PC-3 (cell line): ENCODE measurements at regions not wholly inside any gene's neighbourhood (a gene's known extent, or its start where the extent isn't known, plus 50 kb on each side); places are given as distances from the start of the nearest gene placed in this dataset.

Source experiments
- ATAC-seq: fragments of 200-7000 bp; cut with Tn5 transposase; 2 replicates; pipeline ENCODE4 v1.9.1; 2020; ENCODE audit warnings: mild to moderate bottlenecking, moderate library complexity
- BruUV-seq: library from RNA; stranded (reverse); fragments of 400-500 nt; replicated peaks from 2 replicates; lab custom pipeline; 2021; lab: Mats Ljungman, UMichigan
- CTCF ChIA-PET: fragments of 300-600 bp; sonication (Branson Sonifier 250); formaldehyde crosslinking; loops from one replicate; lab custom pipeline; 2022; ENCODE audit warnings: antibody characterized with exemption; lab: Charles Lee
- POLR2A ChIA-PET: fragments of 300-600 bp; sonication (Branson Sonifier 250); formaldehyde crosslinking; loops from one replicate; lab custom pipeline; 2022; ENCODE audit warnings: antibody characterized with exemption; ENCODE audit not compliant: unreplicated experiment; lab: Charles Lee
- DNase-seq: peaks from one replicate; pipeline ENCODE4 v3.0.0-alpha.2; 2015
- H2AFZ ChIP-seq: fragments of 300-600 bp; sonication (generic); 2 replicates; pipeline ENCODE4 v1.6.0; 2016; ENCODE audit warnings: antibody characterized with exemption, low read length
- H3F3A ChIP-seq: fragments of 300-600 bp; sonication (generic); one replicate; pipeline ENCODE4 v1.6.0; 2017; ENCODE audit warnings: antibody characterized with exemption, low read length, control low read depth, mild to moderate bottlenecking; ENCODE audit not compliant: unreplicated experiment
- H3K27ac ChIP-seq: fragments of 300-600 bp; sonication (generic); 2 replicates; pipeline ENCODE4 v1.5.1; 2016; ENCODE audit warnings: mild to moderate bottlenecking, low read length
- H3K27me3 ChIP-seq: fragments of 300-600 bp; sonication (generic); 2 replicates; pipeline ENCODE4 v1.6.1; 2016; ENCODE audit warnings: low read length, mixed read lengths
- H3K36me3 ChIP-seq: fragments of 300-600 bp; sonication (generic); 2 replicates; pipeline ENCODE4 v1.6.1; 2016; ENCODE audit warnings: low read depth, mixed run types, low read length, mixed read lengths
- H3K4me1 ChIP-seq: fragments of 300-600 bp; sonication (generic); 2 replicates; pipeline ENCODE4 v1.5.1; 2016; ENCODE audit warnings: low read length; ENCODE audit not compliant: insufficient read depth
- H3K4me2 ChIP-seq: fragments of 300-600 bp; sonication (generic); 2 replicates; pipeline ENCODE4 v1.6.0; 2016; ENCODE audit warnings: low read length
- H3K4me3 ChIP-seq: fragments of 300-600 bp; sonication (generic); 2 replicates; pipeline ENCODE4 v1.5.1; 2016; ENCODE audit warnings: mild to moderate bottlenecking, low read length, mixed read lengths
- H3K79me2 ChIP-seq: fragments of 300-600 bp; sonication (generic); 2 replicates; pipeline ENCODE4 v1.6.1; 2017; ENCODE audit warnings: low read length, mixed read lengths
- H3K9ac ChIP-seq: fragments of 300-600 bp; sonication (generic); 2 replicates; pipeline ENCODE4 v1.6.0; 2016; ENCODE audit warnings: mild to moderate bottlenecking, low read length
- H3K9me2 ChIP-seq: fragments of 300-600 bp; sonication (generic); replicated peaks from 2 replicates; pipeline ENCODE4 v1.6.1; 2016; ENCODE audit warnings: mixed run types, low read length, mixed read lengths
- H3K9me3 ChIP-seq: fragments of 300-600 bp; sonication (generic); 2 replicates; pipeline ENCODE4 v1.6.1; 2016; ENCODE audit warnings: low read length, mixed read lengths
- H4K20me1 ChIP-seq: fragments of 300-600 bp; sonication (generic); 2 replicates; pipeline ENCODE4 v1.6.1; 2016; ENCODE audit warnings: low read length, mixed read lengths
- CTCF ChIP-seq: fragments of 300-600 bp; sonication (generic); conservative IDR thresholded peaks from 2 replicates; pipeline ENCODE4 v1.5.1; 2017; ENCODE audit warnings: antibody characterized with exemption, low read depth, mild to moderate bottlenecking, low read length
- EZH2 ChIP-seq: fragments of 300-600 bp; sonication (generic); IDR thresholded peaks from one replicate; pipeline ENCODE4 v1.6.1; 2017; ENCODE audit warnings: antibody characterized with exemption, mild to moderate bottlenecking, low read length; ENCODE audit not compliant: unreplicated experiment
- EZH2phosphoT487 ChIP-seq: fragments of 300-600 bp; sonication (generic); IDR thresholded peaks from 2 replicates; pipeline ENCODE4 v1.6.1; 2018; ENCODE audit warnings: mild to moderate bottlenecking, antibody characterized with exemption, low read length, borderline replicate concordance
- intact Hi-C: fragments of 100-400 bp; cut with micrococcal nuclease; formaldehyde crosslinking; loops from 2 replicates; pipeline ENCODE4 v1.9.0; 2023

- H3K4me2 ChIP-seq, result no peak overlapping the region
- BruUV-seq, result no TSS peak
- no peak overlapping the region for H3K27ac ChIP-seq
- no peak overlapping the region for H2AFZ ChIP-seq
- H3K27me3 ChIP-seq, result no peaks in the 10 kb centered on the region
- ATAC-seq, result no peak
- H3K9ac ChIP-seq, result no peak overlapping the region
- TF ChIP-seq EZH2phosphoT487 (no peak), EZH2 (no peak), CTCF (no peak)
- no peaks in the 10 kb centered on the region for H4K20me1 ChIP-seq
- no peaks in the 10 kb centered on the region for H3K36me3 ChIP-seq
- POLR2A ChIA-PET, result no interaction called here
- H3K4me3 ChIP-seq, result no peak overlapping the region
- no peaks in the 10 kb centered on the region for H3K79me2 ChIP-seq
- intact Hi-C loops, result loop anchor here (5.0 kb wide), 1 partner anchor 115 kb away; no protein-coding TSS in a partner anchor
- no peaks in the 10 kb centered on the region for H3F3A ChIP-seq
- peaks cover 12% of the 10 kb centered on the region; the same call in 1 of the 2 replicates for H3K4me1 ChIP-seq
- no peaks in the 10 kb centered on the region for H3K9me2 ChIP-seq
- no peak for DNase-seq
- CTCF ChIA-PET, result no interaction called here
- no peaks in the 10 kb centered on the region for H3K9me3 ChIP-seq
Observed at GRCh38 chr2:52112141-52112540, 1080.2 kb upstream of the NRXN1 start.

GRCh38 chr2:52107124-52107523 is 1075.2 kb upstream of the NRXN1 start:
- H4K20me1 ChIP-seq, result no peaks in the 10 kb centered on the region
- no peak overlapping the region for H3K4me2 ChIP-seq
- ChIA-PET POLR2A (interaction anchor here (0.6 kb wide), 1 partner anchor 81 kb away, joined by 4 read pairs; no protein-coding TSS in a partner anchor), CTCF (interaction anchor here (0.6 kb wide), 1 partner anchor 103 kb away, joined by 3 read pairs; no protein-coding TSS in a partner anchor)
- no peak overlapping the region for H3K4me3 ChIP-seq
- TF ChIP-seq CTCF (no peak), EZH2phosphoT487 (no peak), EZH2 (no peak)
- H3K9ac ChIP-seq, result no peak overlapping the region
- ATAC-seq (no peak), DNase-seq (no peak)
- H2AFZ ChIP-seq, result no peak overlapping the region
- no peaks in the 10 kb centered on the region for H3K9me2 ChIP-seq
- no peaks in the 10 kb centered on the region for H3K79me2 ChIP-seq
- H3K9me3 ChIP-seq, result no peaks in the 10 kb centered on the region
- H3K27me3 ChIP-seq, result no peaks in the 10 kb centered on the region
- H3K27ac ChIP-seq, result no peak overlapping the region
- intact Hi-C loops, result no loop called here
- H3K4me1 ChIP-seq, result no peaks in the 10 kb centered on the region
- H3F3A ChIP-seq, result no peaks in the 10 kb centered on the region
- H3K36me3 ChIP-seq, result no peaks in the 10 kb centered on the region
- no TSS peak for BruUV-seq

- H3K4me1 ChIP-seq, result no peaks in the 10 kb centered on the region
- no peak for ATAC-seq
- TF ChIP-seq CTCF (no peak), EZH2 (no peak), EZH2phosphoT487 (no peak)
- no peak overlapping the region for H3K4me3 ChIP-seq
- intact Hi-C loops, result no loop called here
- H3K4me2 ChIP-seq, result no peak overlapping the region
- H4K20me1 ChIP-seq, result no peaks in the 10 kb centered on the region
- no peak overlapping the region for H3K27ac ChIP-seq
- no peaks in the 10 kb centered on the region for H3F3A ChIP-seq
- no peaks in the 10 kb centered on the region for H3K9me3 ChIP-seq
- H2AFZ ChIP-seq, result no peak overlapping the region
- H3K27me3 ChIP-seq, result no peaks in the 10 kb centered on the region
- POLR2A ChIA-PET, result no interaction called here
- no peaks in the 10 kb centered on the region for H3K9me2 ChIP-seq
- DNase-seq, result no peak
- BruUV-seq, result no TSS peak
- no peaks in the 10 kb centered on the region for H3K36me3 ChIP-seq
- H3K79me2 ChIP-seq, result no peaks in the 10 kb centered on the region
- CTCF ChIA-PET, result no interaction called here
- no peak overlapping the region for H3K9ac ChIP-seq
Observed at GRCh38 chr2:52097071-52097470, 1065.1 kb upstream of the NRXN1 start.
